H9 (cell line): ENCODE measurements at regions not wholly inside any gene's neighbourhood (a gene's known extent, or its start where the extent isn't known, plus 50 kb on each side); places are given as distances from the start of the nearest gene placed in this dataset.

Experiments
- DNase-seq: peaks from one replicate; pipeline ENCODE4 v3.0.0-alpha.2; 2017
- H2AFZ ChIP-seq: one replicate; pipeline ENCODE4 v1.6.1; 2013; ENCODE audit warnings: mild to moderate bottlenecking, low read length, control low read depth, moderate library complexity
- H2AK5ac ChIP-seq: 2 replicates; pipeline ENCODE4 v1.6.1; 2013; ENCODE audit warnings: low read length, control low read depth, mixed read lengths; ENCODE audit not compliant: insufficient read length
- H2BK120ac ChIP-seq: one replicate; pipeline ENCODE4 v1.6.1; 2013; ENCODE audit warnings: low read depth, mild to moderate bottlenecking, low read length, control low read depth, inconsistent platforms; ENCODE audit not compliant: poor library complexity, severe bottlenecking
- H2BK12ac ChIP-seq: 2 replicates; pipeline ENCODE4 v1.6.1; 2013; ENCODE audit warnings: low read length, control low read depth, mixed read lengths, low read depth; ENCODE audit not compliant: insufficient read length
- H2BK15ac ChIP-seq: 2 replicates; pipeline ENCODE4 v1.6.1; 2013; ENCODE audit warnings: low read depth, low read length, control low read depth
- H2BK20ac ChIP-seq: one replicate; pipeline ENCODE4 v1.6.1; 2013; ENCODE audit warnings: low read depth, mild to moderate bottlenecking, low read length, control low read depth, inconsistent platforms; ENCODE audit not compliant: poor library complexity, severe bottlenecking
- H2BK5ac ChIP-seq: 2 replicates; pipeline ENCODE4 v1.6.1; 2013; ENCODE audit warnings: low read length, control low read depth, mixed read lengths; ENCODE audit not compliant: insufficient read length
- H3K14ac ChIP-seq: 2 replicates; pipeline ENCODE4 v1.6.1; 2013; ENCODE audit warnings: low read length, control low read depth; ENCODE audit not compliant: insufficient read depth
- H3K18ac ChIP-seq: 2 replicates; pipeline ENCODE4 v1.6.1; 2013; ENCODE audit warnings: low read depth, mild to moderate bottlenecking, mixed read lengths, low read length, control low read depth; ENCODE audit not compliant: insufficient read length
- H3K23ac ChIP-seq: 2 replicates; pipeline ENCODE4 v1.6.1; 2013; ENCODE audit warnings: low read length, control low read depth, mixed read lengths, low read depth; ENCODE audit not compliant: insufficient read length
- H3K23me2 ChIP-seq: 2 replicates; pipeline ENCODE4 v1.6.1; 2013; ENCODE audit warnings: low read depth, mild to moderate bottlenecking, mixed read lengths, low read length, control low read depth; ENCODE audit not compliant: insufficient read length, poor library complexity, severe bottlenecking
- H3K27ac ChIP-seq: 2 replicates; pipeline ENCODE4 v1.5.1; 2013; ENCODE audit warnings: low read length, control low read depth, mixed read lengths, low read depth; ENCODE audit not compliant: insufficient read length
- H3K27me3 ChIP-seq: 2 replicates; pipeline ENCODE4 v1.6.1; 2013; ENCODE audit warnings: low read length, control low read depth, inconsistent platforms; ENCODE audit not compliant: insufficient read depth
- H3K4ac ChIP-seq: 2 replicates; pipeline ENCODE4 v1.6.1; 2013; ENCODE audit warnings: low read depth, mild to moderate bottlenecking, control low read depth, inconsistent platforms, low read length, moderate library complexity
- H3K4me1 ChIP-seq: 2 replicates; pipeline ENCODE4 v1.6.1; 2013; ENCODE audit warnings: low read length, control low read depth, inconsistent platforms; ENCODE audit not compliant: insufficient read depth
- H3K4me2 ChIP-seq: 2 replicates; pipeline ENCODE4 v1.6.1; 2013; ENCODE audit warnings: low read length, control low read depth, mixed read lengths; ENCODE audit not compliant: insufficient read length, insufficient read depth
- H3K56ac ChIP-seq: 2 replicates; pipeline ENCODE4 v1.6.1; 2013; ENCODE audit warnings: low read depth, mild to moderate bottlenecking, mixed read lengths, low read length, control low read depth; ENCODE audit not compliant: insufficient read length
- H3K79me1 ChIP-seq: 2 replicates; pipeline ENCODE4 v1.6.1; 2013; ENCODE audit warnings: low read depth, mild to moderate bottlenecking, moderate library complexity, low read length, control low read depth, inconsistent platforms; ENCODE audit not compliant: insufficient read depth, poor library complexity, severe bottlenecking
- H3K79me2 ChIP-seq: 2 replicates; pipeline ENCODE4 v1.6.1; 2013; ENCODE audit warnings: low read length, control low read depth, inconsistent platforms; ENCODE audit not compliant: insufficient read depth
- H3K9ac ChIP-seq: 2 replicates; pipeline ENCODE4 v1.6.1; 2013; ENCODE audit warnings: low read length, control low read depth, mixed read lengths; ENCODE audit not compliant: insufficient read length; ENCODE audit errors: extremely low read depth
- H3K9me3 ChIP-seq: one replicate; pipeline ENCODE4 v1.6.1; 2013; ENCODE audit warnings: low read depth, low read length, inconsistent platforms; ENCODE audit not compliant: control insufficient read depth
- H3T11ph ChIP-seq: one replicate; pipeline ENCODE4 v1.6.1; 2013; ENCODE audit warnings: mild to moderate bottlenecking, low read length, control low read depth, inconsistent platforms
- H4K20me1 ChIP-seq: one replicate; pipeline ENCODE4 v1.6.1; 2013; ENCODE audit not compliant: control insufficient read depth, insufficient read length, insufficient read depth
- H4K5ac ChIP-seq: 2 replicates; pipeline ENCODE4 v1.6.1; 2013; ENCODE audit warnings: low read depth, mild to moderate bottlenecking, mixed read lengths, low read length, control low read depth; ENCODE audit not compliant: insufficient read length
- H4K8ac ChIP-seq: replicated peaks from 2 replicates; pipeline ENCODE4 v1.6.1; 2013; ENCODE audit warnings: low read length, control low read depth, mixed read lengths, low read depth; ENCODE audit not compliant: insufficient read length
- H4K91ac ChIP-seq: 2 replicates; pipeline ENCODE4 v1.6.1; 2013; ENCODE audit warnings: low read depth, mild to moderate bottlenecking, moderate library complexity, mixed read lengths, low read length, control low read depth; ENCODE audit not compliant: insufficient read length
- H3K27ac Mint-ChIP-seq, 3 experiments: 2 replicates in 2 of 3; 3 replicates in 1 of 3; pipeline ENCODE4 v1.8.0; 2020 to 2021; ENCODE audit warnings: mixed read lengths in 3 of 3, mild to moderate bottlenecking in 1 of 3, moderate library complexity in 1 of 3
- H3K27me3 Mint-ChIP-seq: 2 replicates; pipeline ENCODE4 v1.8.0; 2021; ENCODE audit warnings: low read depth, mild to moderate bottlenecking, moderate library complexity, mixed read lengths
- H3K36me3 Mint-ChIP-seq, 3 experiments: 2 replicates in 2 of 3; 3 replicates in 1 of 3; pipeline ENCODE4 v1.8.0; 2020 to 2021; ENCODE audit warnings: low read depth in 3 of 3, mixed read lengths in 3 of 3; ENCODE audit not compliant: insufficient read depth in 1 of 3
- H3K4me1 Mint-ChIP-seq, 2 experiments: 2 replicates each; pipeline ENCODE4 v1.8.0; 2020; ENCODE audit warnings: mixed read lengths in 2 of 2
- H3K4me3 Mint-ChIP-seq, 2 experiments: 2 replicates in 1 of 2; 3 replicates in 1 of 2; pipeline ENCODE4 v1.8.0; 2020 to 2021; ENCODE audit warnings: mild to moderate bottlenecking in 2 of 2, mixed read lengths in 2 of 2, moderate library complexity in 1 of 2
- H3K9me3 Mint-ChIP-seq, 2 experiments: 2 replicates in 1 of 2; 3 replicates in 1 of 2; pipeline ENCODE4 v1.8.0; 2020; ENCODE audit warnings: mild to moderate bottlenecking in 2 of 2, mixed read lengths in 2 of 2, moderate library complexity in 1 of 2
- WGBS: extraction: QIAGEN DNeasy Blood & Tissue Kit; methylation state at CpG from one replicate; pipeline ENCODE4 v1.1.7; 2013; ENCODE audit warnings: missing lambda C conversion rate, low lambda C conversion rate, mixed read lengths; ENCODE audit not compliant: insufficient read length; ENCODE audit errors: extremely low coverage; 5-methylcytosine and 5-hydroxymethylcytosine counted together
- TF ChIP-seq, protein P1 (sequence below): fragments of 200-600 bp; sonication (generic); conservative IDR thresholded peaks from 3 replicates; pipeline ENCODE4 v1.8.0; 2021; ENCODE audit warnings: antibody characterized with exemption, mild to moderate bottlenecking

DNA sequence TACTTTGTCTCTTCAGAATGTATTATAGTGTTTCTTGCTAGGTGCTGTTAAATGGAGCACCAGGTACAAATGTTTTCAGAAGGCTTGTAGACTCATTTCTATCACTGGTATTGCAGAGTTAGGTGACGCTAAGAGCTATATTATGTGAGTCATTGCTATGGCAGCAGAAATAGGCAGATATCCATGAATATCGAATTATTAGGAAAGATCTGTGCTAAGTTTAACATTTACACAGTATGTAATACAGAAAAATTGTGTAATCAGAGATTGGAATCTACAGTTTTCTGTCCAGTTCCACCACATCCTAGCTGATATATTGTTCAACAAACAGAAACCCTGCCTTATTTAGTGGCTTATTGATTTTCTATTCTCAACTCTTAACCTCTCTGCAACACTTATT, 1025.5 kb downstream of the STIM2 start:
- H4K91ac ChIP-seq, result no peak overlapping the region
- H3K56ac ChIP-seq, result no peak overlapping the region
- no peaks in the 10 kb centered on the region for H3K79me2 ChIP-seq
- TF ChIP-seq, protein P1, sequence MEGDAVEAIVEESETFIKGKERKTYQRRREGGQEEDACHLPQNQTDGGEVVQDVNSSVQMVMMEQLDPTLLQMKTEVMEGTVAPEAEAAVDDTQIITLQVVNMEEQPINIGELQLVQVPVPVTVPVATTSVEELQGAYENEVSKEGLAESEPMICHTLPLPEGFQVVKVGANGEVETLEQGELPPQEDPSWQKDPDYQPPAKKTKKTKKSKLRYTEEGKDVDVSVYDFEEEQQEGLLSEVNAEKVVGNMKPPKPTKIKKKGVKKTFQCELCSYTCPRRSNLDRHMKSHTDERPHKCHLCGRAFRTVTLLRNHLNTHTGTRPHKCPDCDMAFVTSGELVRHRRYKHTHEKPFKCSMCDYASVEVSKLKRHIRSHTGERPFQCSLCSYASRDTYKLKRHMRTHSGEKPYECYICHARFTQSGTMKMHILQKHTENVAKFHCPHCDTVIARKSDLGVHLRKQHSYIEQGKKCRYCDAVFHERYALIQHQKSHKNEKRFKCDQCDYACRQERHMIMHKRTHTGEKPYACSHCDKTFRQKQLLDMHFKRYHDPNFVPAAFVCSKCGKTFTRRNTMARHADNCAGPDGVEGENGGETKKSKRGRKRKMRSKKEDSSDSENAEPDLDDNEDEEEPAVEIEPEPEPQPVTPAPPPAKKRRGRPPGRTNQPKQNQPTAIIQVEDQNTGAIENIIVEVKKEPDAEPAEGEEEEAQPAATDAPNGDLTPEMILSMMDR, result no peak
- no peak overlapping the region for H4K5ac ChIP-seq
- no peak overlapping the region for H2BK5ac ChIP-seq
- H2BK120ac ChIP-seq, result no peak overlapping the region
- no peak overlapping the region for H3K4ac ChIP-seq
- H2BK20ac ChIP-seq, result no peak overlapping the region
- no peak for DNase-seq
- H2AK5ac ChIP-seq, result no peak overlapping the region
- H3K4me1 Mint-ChIP-seq, result peaks cover 8 to 12% of the 10 kb centered on the region in 2 experiments
- no peak overlapping the region for H3K9ac ChIP-seq
- no peak overlapping the region for H3K14ac ChIP-seq
- no peak overlapping the region for H2BK15ac ChIP-seq
- H3K23ac ChIP-seq, result no peak overlapping the region
- H3K9me3 Mint-ChIP-seq, result peaks cover 4 to 8% of the 10 kb centered on the region in 2 experiments; a peak in 3 of 5 replicates
- no peak overlapping the region for H3T11ph ChIP-seq
- no peaks in the 10 kb centered on the region for H3K9me3 ChIP-seq
- H3K4me2 ChIP-seq, result no peak overlapping the region
- H3K4me3 Mint-ChIP-seq, result no peak overlapping the region
- no peak overlapping the region for H2BK12ac ChIP-seq
- H3K79me1 ChIP-seq, result no peaks in the 10 kb centered on the region
- no peak overlapping the region for H3K18ac ChIP-seq
- H2AFZ ChIP-seq, result no peak overlapping the region
- H3K4me1 ChIP-seq, result no peaks in the 10 kb centered on the region
- no peak overlapping the region for H3K27ac ChIP-seq
- no peaks in the 10 kb centered on the region for H3K27me3 ChIP-seq
- no peak overlapping the region for H4K8ac ChIP-seq
- no peaks in the 10 kb centered on the region for H4K20me1 ChIP-seq
- H3K36me3 Mint-ChIP-seq, result peaks cover 0 to 8% (median 7%) of the 10 kb centered on the region in 3 experiments; a peak in 3 of 7 replicates
- H3K27me3 Mint-ChIP-seq, result no peaks in the 10 kb centered on the region; the same call in 1 of the 2 replicates
- no CpG with 5 or more reads among the region's 2 CpGs for WGBS
- H3K23me2 ChIP-seq, result no peaks in the 10 kb centered on the region
- H3K27ac Mint-ChIP-seq, result no peak overlapping the region
